Astrocyte (in vitro differentiated cells and primary cell): ENCODE measurements at regions not wholly inside any gene's neighbourhood (a gene's known extent, or its start where the extent isn't known, plus 50 kb on each side); places are given as distances from the start of the nearest gene placed in this dataset.

Experiments
- DNase-seq: peaks from one replicate; pipeline ENCODE4 v3.0.0-alpha.2; 2010; ENCODE audit warnings: low read depth
- FAIRE-seq: peaks from 2 replicates; lab custom pipeline; 2011; peaks lifted over from hg19 to GRCh38; lab: Jason Lieb, UNC
- H2AFZ ChIP-seq: 2 replicates; pipeline ENCODE4 v1.6.0; 2012; ENCODE audit warnings: low read depth, low read length, inconsistent platforms
- H3K27ac ChIP-seq: 2 replicates; pipeline ENCODE4 v1.5.1; 2011; ENCODE audit warnings: low read depth, low read length, inconsistent platforms
- H3K27me3 ChIP-seq: 2 replicates; pipeline ENCODE4 v1.6.0; 2011; ENCODE audit warnings: low read length, inconsistent platforms; ENCODE audit not compliant: insufficient read depth
- H3K36me3 ChIP-seq: 2 replicates; pipeline ENCODE4 v1.5.1; 2011; ENCODE audit warnings: low read length, inconsistent platforms; ENCODE audit not compliant: insufficient read depth
- H3K4me1 ChIP-seq: 2 replicates; pipeline ENCODE4 v1.5.1; 2011; ENCODE audit warnings: low read length, inconsistent platforms; ENCODE audit not compliant: insufficient read depth
- H3K4me2 ChIP-seq: 2 replicates; pipeline ENCODE4 v1.6.0; 2012; ENCODE audit warnings: low read length, inconsistent platforms
- H3K4me3 ChIP-seq: 2 replicates; pipeline ENCODE4 v1.5.1; 2011; ENCODE audit warnings: low read depth, mild to moderate bottlenecking, low read length, inconsistent platforms; ENCODE audit not compliant: insufficient read depth
- H3K79me2 ChIP-seq: 2 replicates; pipeline ENCODE4 v1.6.0; 2012; ENCODE audit warnings: mild to moderate bottlenecking, low read length, inconsistent platforms; ENCODE audit not compliant: insufficient read depth
- H3K9ac ChIP-seq: 2 replicates; pipeline ENCODE4 v1.6.0; 2012; ENCODE audit warnings: mild to moderate bottlenecking, low read length, inconsistent platforms
- H3K9me3 ChIP-seq: 2 replicates; pipeline ENCODE4 v1.5.1; 2012; ENCODE audit warnings: low read depth, mild to moderate bottlenecking, low read length, inconsistent platforms; ENCODE audit not compliant: insufficient read depth
- H4K20me1 ChIP-seq: 2 replicates; pipeline ENCODE4 v1.6.0; 2012; ENCODE audit warnings: low read length, inconsistent platforms; ENCODE audit not compliant: insufficient read depth
- H3K27ac Mint-ChIP-seq: one replicate; pipeline ENCODE4 v1.8.0; 2021; ENCODE audit warnings: mild to moderate bottlenecking, mixed read lengths; ENCODE audit not compliant: unreplicated experiment
- H3K27me3 Mint-ChIP-seq: one replicate; pipeline ENCODE4 v1.8.0; 2021; ENCODE audit warnings: low read depth, mixed read lengths; ENCODE audit not compliant: unreplicated experiment
- H3K36me3 Mint-ChIP-seq: one replicate; pipeline ENCODE4 v1.8.0; 2021; ENCODE audit warnings: low read depth, mixed read lengths; ENCODE audit not compliant: unreplicated experiment
- H3K4me1 Mint-ChIP-seq: one replicate; pipeline ENCODE4 v1.8.0; 2021; ENCODE audit warnings: low read depth, mixed read lengths; ENCODE audit not compliant: unreplicated experiment
- H3K4me3 Mint-ChIP-seq: one replicate; pipeline ENCODE4 v1.8.0; 2021; ENCODE audit warnings: mild to moderate bottlenecking, moderate library complexity, mixed read lengths; ENCODE audit not compliant: unreplicated experiment
- H3K9me3 Mint-ChIP-seq: one replicate; pipeline ENCODE4 v1.8.0; 2021; ENCODE audit warnings: mild to moderate bottlenecking, mixed read lengths; ENCODE audit not compliant: unreplicated experiment
- CTCF ChIP-seq: IDR thresholded peaks from 2 replicates; pipeline ENCODE4 v1.5.1; 2011; ENCODE audit warnings: low read depth, mild to moderate bottlenecking, inconsistent platforms, low read length, moderate library complexity; ENCODE audit not compliant: insufficient read depth
- EZH2 ChIP-seq: IDR thresholded peaks from 2 replicates; pipeline ENCODE4 v1.6.1; 2012; ENCODE audit warnings: mild to moderate bottlenecking, low read length, inconsistent platforms; ENCODE audit not compliant: insufficient read depth

GRCh38 chr14:26078561-26078960 is 519.3 kb downstream of the NOVA1 start:
- DNase-seq (no peak), FAIRE-seq (no peak)
- Histone ChIP-seq H3K9ac (no peak overlapping the region), H2AFZ (no peak overlapping the region), H3K9me3 (no peaks in the 10 kb centered on the region), H3K4me1 (no peaks in the 10 kb centered on the region), H3K27ac (no peak overlapping the region), H3K79me2 (no peaks in the 10 kb centered on the region), H3K36me3 (no peaks in the 10 kb centered on the region), H4K20me1 (no peaks in the 10 kb centered on the region), H3K4me3 (no peak overlapping the region), H3K27me3 (no peaks in the 10 kb centered on the region), H3K4me2 (no peak overlapping the region)
- Mint-ChIP-seq H3K36me3 (no peaks in the 10 kb centered on the region), H3K27ac (no peak overlapping the region), H3K9me3 (no peaks in the 10 kb centered on the region), H3K4me1 (no peaks in the 10 kb centered on the region), H3K27me3 (no peaks in the 10 kb centered on the region), H3K4me3 (no peak overlapping the region)
- TF ChIP-seq CTCF (no peak), EZH2 (no peak)

GRCh38 chr14:26074892-26075291 is 522.9 kb downstream of the NOVA1 start:
- Histone ChIP-seq H4K20me1 (no peaks in the 10 kb centered on the region), H3K27me3 (no peaks in the 10 kb centered on the region), H3K27ac (no peak overlapping the region), H3K79me2 (no peaks in the 10 kb centered on the region), H3K4me1 (no peaks in the 10 kb centered on the region), H3K9ac (no peak overlapping the region), H2AFZ (no peak overlapping the region), H3K4me3 (no peak overlapping the region), H3K9me3 (no peaks in the 10 kb centered on the region), H3K36me3 (no peaks in the 10 kb centered on the region), H3K4me2 (no peak overlapping the region)
- Mint-ChIP-seq H3K9me3 (no peaks in the 10 kb centered on the region), H3K36me3 (no peaks in the 10 kb centered on the region), H3K27me3 (no peaks in the 10 kb centered on the region), H3K4me1 (no peaks in the 10 kb centered on the region), H3K27ac (no peak overlapping the region), H3K4me3 (no peak overlapping the region)
- FAIRE-seq (no peak), DNase-seq (no peak)
- no peak for TF ChIP-seq CTCF

- no peaks in the 10 kb centered on the region for H3K4me1 Mint-ChIP-seq
- FAIRE-seq, result no peak
- H3K4me2 ChIP-seq, result no peak overlapping the region
- no peaks in the 10 kb centered on the region for H3K9me3 Mint-ChIP-seq
- no peak for DNase-seq
- H3K27me3 ChIP-seq, result no peaks in the 10 kb centered on the region
- no peaks in the 10 kb centered on the region for H3K4me1 ChIP-seq
- H2AFZ ChIP-seq, result no peak overlapping the region
- H3K36me3 Mint-ChIP-seq, result no peaks in the 10 kb centered on the region
- H3K4me3 Mint-ChIP-seq, result no peak overlapping the region
- no peak overlapping the region for H3K27ac ChIP-seq
- H3K9ac ChIP-seq, result no peak overlapping the region
- no peaks in the 10 kb centered on the region for H3K36me3 ChIP-seq
- H3K27ac Mint-ChIP-seq, result no peak overlapping the region
- TF ChIP-seq CTCF (no peak), EZH2 (no peak)
- H4K20me1 ChIP-seq, result no peaks in the 10 kb centered on the region
- H3K4me3 ChIP-seq, result no peak overlapping the region
- H3K9me3 ChIP-seq, result no peaks in the 10 kb centered on the region
- H3K27me3 Mint-ChIP-seq, result no peaks in the 10 kb centered on the region
- H3K79me2 ChIP-seq, result no peaks in the 10 kb centered on the region
Measured at GRCh38 chr14:26070443-26070842, 527.4 kb downstream of the NOVA1 start.
